ENCODE measurements at regions not wholly inside any gene's neighbourhood (a gene's known extent, or its start where the extent isn't known, plus 50 kb on each side); places are given as distances from the start of the nearest gene placed in this dataset.

- TF ChIP-seq EZH2phosphoT487 (IDR thresholded peaks at IDR 0.05; ENCODE audit: unreplicated experiment) (no peak), REST (IDR thresholded peaks at IDR 0.05; ENCODE audit: unreplicated experiment) (no peak), JUNB (IDR thresholded peaks at IDR 0.05; ENCODE audit: unreplicated experiment) (no peak), ETS1 (IDR thresholded peaks at IDR 0.05) (no peak)
Observed at GRCh38 chr1:208917723-208918122, 665.8 kb upstream of the CAMK1G start (continued).

- Histone ChIP-seq H3K4me3 (no peak overlapping the region), H4K20me1 (replicated peaks; ENCODE audit: insufficient read depth) (no peaks in the 10 kb centered on the region), H3K79me2 (replicated peaks; ENCODE audit: insufficient read depth) (no peaks in the 10 kb centered on the region), H3K4me2 (no peak overlapping the region), H3K27me3 (ENCODE audit: insufficient read depth) (no peaks in the 10 kb centered on the region), H3F3A (replicated peaks; ENCODE audit: low read depth) (no peaks in the 10 kb centered on the region), H2AFZ (no peak overlapping the region), H3K27ac (ENCODE audit: low read depth) (no peak overlapping the region), H3K9me2 (ENCODE audit: insufficient read depth) (peaks cover 3% of the 10 kb centered on the region; the same call in 1 of the 2 replicates), H3K4me1 (ENCODE audit: insufficient read depth) (no peaks in the 10 kb centered on the region), H3K36me3 (ENCODE audit: insufficient read depth) (no peaks in the 10 kb centered on the region; the same call in 1 of the 2 replicates)
- H3K27ac Mint-ChIP-seq = no peak overlapping the region
- no peaks in the 10 kb centered on the region for H3K27me3 Mint-ChIP-seq (ENCODE audit: insufficient read depth, low read depth, poor library complexity)
- H3K36me3 Mint-ChIP-seq (ENCODE audit: low read depth) = no peaks in the 10 kb centered on the region; the same call in 2 of the 3 replicates
- peaks cover under 1% of the 10 kb centered on the region; the same call in 1 of the 3 replicates for H3K9me3 Mint-ChIP-seq
- H3K4me3 Mint-ChIP-seq = no peak overlapping the region
- ATAC-seq = no peak
- no peak for DNase-seq (ENCODE audit: low spot score)
- H3K4me1 Mint-ChIP-seq = no peaks in the 10 kb centered on the region
- TF ChIP-seq EZH2 (IDR thresholded peaks at IDR 0.05; ENCODE audit: low read depth, unreplicated experiment) (no peak), POLR2AphosphoS5 (IDR thresholded peaks at IDR 0.05; ENCODE audit: low read depth) (no peak), CREB1 (CRISPR knock-in tag; IDR thresholded peaks at IDR 0.05; ENCODE audit: low read depth) (no peak), JUNB (IDR thresholded peaks at IDR 0.05; ENCODE audit: unreplicated experiment) (no peak), NANOG (IDR thresholded peaks at IDR 0.05; ENCODE audit: borderline replicate concordance) (no peak), EZH2phosphoT487 (IDR thresholded peaks at IDR 0.05; ENCODE audit: unreplicated experiment) (no peak), CTCF (conservative IDR thresholded peaks at IDR 0.05; ENCODE audit: low read depth in 2 of 2) (no peak)
Observed at GRCh38 chr1:208918160-208918559, 665.4 kb upstream of the CAMK1G start.

All from GM23338 (cell line).